ENCODE measurements at regions not wholly inside any gene's neighbourhood (a gene's known extent, or its start where the extent isn't known, plus 50 kb on each side); places are given as distances from the start of the nearest gene placed in this dataset.
"Not testable (repeated sequence)": the region's sequence is repeated elsewhere in the genome, so short reads cannot be mapped to it uniquely, and the experiment has no call there.

GRCh38 chrX:35305037-35305436 lies 362.4 kb downstream of the FAM47B start:
- not testable (repeated sequence) for H3K36me3 ChIP-seq (ENCODE audit: control insufficient read depth in 2 of 2, insufficient read depth in 2 of 2, low read length in 1 of 2); H3K27me3 ChIP-seq (ENCODE audit: control insufficient read depth in 1 of 2, insufficient read depth in 2 of 2, low read length in 2 of 2); H3K4me3 ChIP-seq (ENCODE audit: low read depth in 1 of 2, low read length in 2 of 2); H3K9me3 ChIP-seq (ENCODE audit: control insufficient read depth in 2 of 2, insufficient read depth in 1 of 2, low read depth in 1 of 2, low read length in 1 of 2); H3K4me1 ChIP-seq (ENCODE audit: control insufficient read depth in 2 of 2, insufficient read depth in 2 of 2, low read length in 1 of 2); H3K27ac ChIP-seq (ENCODE audit: low read depth in 2 of 2, low read length in 1 of 2)

DNA sequence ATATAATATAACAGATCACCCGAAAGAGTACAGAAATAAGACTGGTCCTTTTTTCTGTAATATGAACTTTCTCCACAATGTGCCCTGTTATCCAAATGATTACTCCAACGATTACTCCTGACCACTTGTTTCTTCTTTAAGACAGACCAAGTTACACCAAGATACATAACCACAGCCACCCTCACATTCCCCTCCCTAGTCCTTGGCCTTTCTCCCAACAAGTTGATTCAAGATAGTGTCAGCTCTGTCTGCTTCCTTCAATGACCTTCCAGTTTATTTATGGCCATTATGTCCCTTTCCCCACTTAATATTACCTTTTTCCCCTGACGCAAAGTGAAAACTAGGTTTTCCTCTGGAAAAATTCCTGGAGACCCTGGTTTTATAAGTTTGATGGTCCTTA lies 397.2 kb downstream of the FAM47B start:
- WGBS, 2 donors: 78 to 86% methylated on average over 3 of the region's 3 CpGs
- Histone ChIP-seq H3K27ac (ENCODE audit: low read depth in 2 of 2, low read length in 1 of 2) (no peak overlapping the region), H3K4me1 (ENCODE audit: control insufficient read depth in 2 of 2, insufficient read depth in 2 of 2, low read length in 1 of 2) (no peaks in the 10 kb centered on the region)

DNA sequence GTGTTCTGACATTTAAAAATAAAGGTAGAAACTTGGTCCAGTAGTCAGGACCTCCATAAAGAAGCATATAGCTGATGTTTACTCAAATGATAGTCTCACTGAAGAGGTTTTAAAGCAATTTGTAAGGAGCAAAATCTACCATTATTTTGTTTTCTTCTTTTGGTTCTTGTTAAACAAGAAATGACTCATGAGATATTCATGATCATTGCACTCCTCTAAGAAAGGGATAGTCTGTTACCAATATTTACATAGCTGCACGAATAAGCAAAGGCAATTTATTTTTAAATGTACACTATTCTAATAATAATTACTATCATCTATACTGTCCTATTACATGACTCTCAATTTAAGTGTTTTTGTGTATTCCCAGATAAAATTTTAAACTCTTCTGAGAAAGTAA lies 397.9 kb downstream of the FAM47B start:
- 33 to 37% methylated on average over 1 of the region's 1 CpG for WGBS, 2 donors
- no peaks in the 10 kb centered on the region for H3K9me3 ChIP-seq (ENCODE audit: control insufficient read depth in 2 of 2, insufficient read depth in 1 of 2, low read depth in 1 of 2, low read length in 1 of 2)
- no peaks in the 10 kb centered on the region for H3K4me1 ChIP-seq (ENCODE audit: control insufficient read depth in 2 of 2, insufficient read depth in 2 of 2, low read length in 1 of 2)
- H3K4me3 ChIP-seq (ENCODE audit: low read depth in 1 of 2, low read length in 2 of 2): no peak overlapping the region
- no peak overlapping the region for H3K27ac ChIP-seq (ENCODE audit: low read depth in 2 of 2, low read length in 1 of 2)
- H3K36me3 ChIP-seq (ENCODE audit: control insufficient read depth in 2 of 2, insufficient read depth in 2 of 2, low read length in 1 of 2): no peaks in the 10 kb centered on the region
- H3K27me3 ChIP-seq (ENCODE audit: control insufficient read depth in 1 of 2, insufficient read depth in 2 of 2, low read length in 2 of 2): no peaks in the 10 kb centered on the region

More for the DNA sequence above, 397.2 kb downstream of the FAM47B start:
- no peaks in the 10 kb centered on the region for H3K9me3 ChIP-seq (ENCODE audit: control insufficient read depth in 2 of 2, insufficient read depth in 1 of 2, low read depth in 1 of 2, low read length in 1 of 2)
- no peak overlapping the region for H3K4me3 ChIP-seq (ENCODE audit: low read depth in 1 of 2, low read length in 2 of 2)
- H3K36me3 ChIP-seq (ENCODE audit: control insufficient read depth in 2 of 2, insufficient read depth in 2 of 2, low read length in 1 of 2): no peaks in the 10 kb centered on the region
- no peaks in the 10 kb centered on the region for H3K27me3 ChIP-seq (ENCODE audit: control insufficient read depth in 1 of 2, insufficient read depth in 2 of 2, low read length in 2 of 2)

DNA sequence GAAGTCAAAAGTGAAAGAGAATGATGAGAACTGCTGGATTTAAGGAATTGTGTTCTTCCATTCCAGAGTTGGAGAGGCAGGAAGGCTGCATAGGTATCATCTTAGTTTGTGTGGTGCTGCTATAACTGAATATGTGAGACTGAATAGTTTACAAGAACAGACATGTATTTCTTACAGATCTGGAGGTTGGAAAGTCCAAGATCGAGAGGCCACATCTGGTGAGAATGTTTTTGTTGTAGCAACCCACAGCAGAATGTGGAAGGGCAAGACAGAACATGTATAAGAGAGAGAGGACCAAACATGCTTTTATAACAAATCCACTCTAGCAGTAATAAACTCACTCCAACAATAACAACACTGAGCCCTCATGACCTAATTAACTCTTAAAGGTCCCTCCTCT lies 408.6 kb downstream of the FAM47B start:
- no peak overlapping the region for H3K4me3 ChIP-seq (ENCODE audit: low read depth in 1 of 2, low read length in 2 of 2)
- 19 to 29% methylated on average over 1 of the region's 1 CpG for WGBS, 2 donors
- no peaks in the 10 kb centered on the region for H3K4me1 ChIP-seq (ENCODE audit: control insufficient read depth in 2 of 2, insufficient read depth in 2 of 2, low read length in 1 of 2)
- no peaks in the 10 kb centered on the region for H3K9me3 ChIP-seq (ENCODE audit: control insufficient read depth in 2 of 2, insufficient read depth in 1 of 2, low read depth in 1 of 2, low read length in 1 of 2)
- H3K27me3 ChIP-seq (ENCODE audit: control insufficient read depth in 1 of 2, insufficient read depth in 2 of 2, low read length in 2 of 2): no peaks in the 10 kb centered on the region
- no peaks in the 10 kb centered on the region for H3K36me3 ChIP-seq (ENCODE audit: control insufficient read depth in 2 of 2, insufficient read depth in 2 of 2, low read length in 1 of 2)
- H3K27ac ChIP-seq (ENCODE audit: low read depth in 2 of 2, low read length in 1 of 2): no peak overlapping the region

- Histone ChIP-seq H3K9me3 (ENCODE audit: control insufficient read depth in 2 of 2, insufficient read depth in 1 of 2, low read depth in 1 of 2, low read length in 1 of 2) (no peaks in the 10 kb centered on the region), H3K4me1 (ENCODE audit: control insufficient read depth in 2 of 2, insufficient read depth in 2 of 2, low read length in 1 of 2) (no peaks in the 10 kb centered on the region), H3K36me3 (ENCODE audit: control insufficient read depth in 2 of 2, insufficient read depth in 2 of 2, low read length in 1 of 2) (no peaks in the 10 kb centered on the region), H3K27ac (ENCODE audit: low read depth in 2 of 2, low read length in 1 of 2) (no peak overlapping the region), H3K4me3 (ENCODE audit: low read depth in 1 of 2, low read length in 2 of 2) (no peak overlapping the region), H3K27me3 (ENCODE audit: control insufficient read depth in 1 of 2, insufficient read depth in 2 of 2, low read length in 2 of 2) (no peaks in the 10 kb centered on the region)
- WGBS, 2 donors: 70 to 72% methylated on average over 5 of the region's 5 CpGs
These were observed 409.3 kb downstream of the FAM47B start for GRCh38 chrX:35351795-35352483.

GRCh38 chrX:35357656-35358055 lies 415.1 kb downstream of the FAM47B start:
- WGBS, 2 donors: 49 to 53% methylated on average over 3 of the region's 3 CpGs
- Histone ChIP-seq H3K27ac (ENCODE audit: low read depth in 2 of 2, low read length in 1 of 2) (no peak overlapping the region), H3K9me3 (ENCODE audit: control insufficient read depth in 2 of 2, insufficient read depth in 1 of 2, low read depth in 1 of 2, low read length in 1 of 2) (no peaks in the 10 kb centered on the region), H3K36me3 (ENCODE audit: control insufficient read depth in 2 of 2, insufficient read depth in 2 of 2, low read length in 1 of 2) (no peaks in the 10 kb centered on the region), H3K4me3 (ENCODE audit: low read depth in 1 of 2, low read length in 2 of 2) (no peak overlapping the region), H3K4me1 (ENCODE audit: control insufficient read depth in 2 of 2, insufficient read depth in 2 of 2, low read length in 1 of 2) (no peaks in the 10 kb centered on the region), H3K27me3 (ENCODE audit: control insufficient read depth in 1 of 2, insufficient read depth in 2 of 2, low read length in 2 of 2) (no peaks in the 10 kb centered on the region)

GRCh38 chrX:35362866-35363265 lies 420.3 kb downstream of the FAM47B start:
- H3K27me3 ChIP-seq (ENCODE audit: control insufficient read depth in 1 of 2, insufficient read depth in 2 of 2, low read length in 2 of 2): no peaks in the 10 kb centered on the region
- no peaks in the 10 kb centered on the region for H3K36me3 ChIP-seq (ENCODE audit: control insufficient read depth in 2 of 2, insufficient read depth in 2 of 2, low read length in 1 of 2)
- H3K27ac ChIP-seq (ENCODE audit: low read depth in 2 of 2, low read length in 1 of 2): no peak overlapping the region
- H3K9me3 ChIP-seq (ENCODE audit: control insufficient read depth in 2 of 2, insufficient read depth in 1 of 2, low read depth in 1 of 2, low read length in 1 of 2): no peaks in the 10 kb centered on the region
- H3K4me1 ChIP-seq (ENCODE audit: control insufficient read depth in 2 of 2, insufficient read depth in 2 of 2, low read length in 1 of 2): no peaks in the 10 kb centered on the region
- WGBS, 2 donors: 65 to 75% methylated on average over 4 of the region's 4 CpGs
- no peak overlapping the region for H3K4me3 ChIP-seq (ENCODE audit: low read depth in 1 of 2, low read length in 2 of 2)

DNA sequence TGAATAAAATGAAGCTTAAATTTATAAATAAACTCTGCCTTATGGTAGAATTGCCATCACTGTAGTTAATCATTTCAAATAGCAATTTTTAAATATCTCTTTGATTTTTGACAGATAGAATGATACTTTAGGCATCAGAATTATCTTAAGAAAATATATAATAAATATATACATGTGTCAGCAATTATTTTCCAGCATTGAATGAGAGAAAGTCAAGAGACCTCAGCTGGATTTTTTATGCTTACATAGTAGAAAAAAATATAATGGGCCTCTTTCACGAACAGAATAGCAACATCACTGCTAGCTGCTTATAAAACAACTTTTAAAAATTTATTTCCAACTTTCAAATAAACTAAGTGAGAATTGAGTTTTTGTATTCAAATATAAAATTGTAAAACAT lies 424.0 kb upstream of the MAGEB16 start:
- H3K9me3 ChIP-seq (ENCODE audit: control insufficient read depth in 2 of 2, insufficient read depth in 1 of 2, low read depth in 1 of 2, low read length in 1 of 2): no peaks in the 10 kb centered on the region
- WGBS, 2 donors: 45 to 65% methylated on average over 1 of the region's 1 CpG
- H3K4me1 ChIP-seq (ENCODE audit: control insufficient read depth in 2 of 2, insufficient read depth in 2 of 2, low read length in 1 of 2): no peaks in the 10 kb centered on the region
- no peak overlapping the region for H3K4me3 ChIP-seq (ENCODE audit: low read depth in 1 of 2, low read length in 2 of 2)
- H3K27me3 ChIP-seq (ENCODE audit: control insufficient read depth in 1 of 2, insufficient read depth in 2 of 2, low read length in 2 of 2): no peaks in the 10 kb centered on the region
- no peaks in the 10 kb centered on the region for H3K36me3 ChIP-seq (ENCODE audit: control insufficient read depth in 2 of 2, insufficient read depth in 2 of 2, low read length in 1 of 2)
- H3K27ac ChIP-seq (ENCODE audit: low read depth in 2 of 2, low read length in 1 of 2): no peak overlapping the region

- WGBS, 2 donors: 72 to 85% methylated on average over 6 of the region's 6 CpGs
- no peaks in the 10 kb centered on the region for H3K36me3 ChIP-seq (ENCODE audit: control insufficient read depth in 2 of 2, insufficient read depth in 2 of 2, low read length in 1 of 2)
- no peak overlapping the region for H3K4me3 ChIP-seq (ENCODE audit: low read depth in 1 of 2, low read length in 2 of 2)
- H3K4me1 ChIP-seq (ENCODE audit: control insufficient read depth in 2 of 2, insufficient read depth in 2 of 2, low read length in 1 of 2): no peaks in the 10 kb centered on the region
- H3K27me3 ChIP-seq (ENCODE audit: control insufficient read depth in 1 of 2, insufficient read depth in 2 of 2, low read length in 2 of 2): no peaks in the 10 kb centered on the region
- H3K27ac ChIP-seq (ENCODE audit: low read depth in 2 of 2, low read length in 1 of 2): no peak overlapping the region
- no peaks in the 10 kb centered on the region for H3K9me3 ChIP-seq (ENCODE audit: control insufficient read depth in 2 of 2, insufficient read depth in 1 of 2, low read depth in 1 of 2, low read length in 1 of 2)
These were observed 417.1 kb upstream of the MAGEB16 start for GRCh38 chrX:35380808-35381700.

- H3K36me3 ChIP-seq (ENCODE audit: control insufficient read depth in 2 of 2, insufficient read depth in 2 of 2, low read length in 1 of 2); H3K9me3 ChIP-seq (ENCODE audit: control insufficient read depth in 2 of 2, insufficient read depth in 1 of 2, low read depth in 1 of 2, low read length in 1 of 2); H3K4me1 ChIP-seq (ENCODE audit: control insufficient read depth in 2 of 2, insufficient read depth in 2 of 2, low read length in 1 of 2); H3K27ac ChIP-seq (ENCODE audit: low read depth in 2 of 2, low read length in 1 of 2); H3K27me3 ChIP-seq (ENCODE audit: control insufficient read depth in 1 of 2, insufficient read depth in 2 of 2, low read length in 2 of 2); H3K4me3 ChIP-seq (ENCODE audit: low read depth in 1 of 2, low read length in 2 of 2): not testable (repeated sequence)
- WGBS, 2 donors: 93 to 94% methylated on average over 3 of the region's 3 CpGs
These were observed 416.4 kb upstream of the MAGEB16 start for GRCh38 chrX:35381709-35382108.

Measured in esophagus (tissue), 2 donors.